K562 (cell line): ENCODE measurements at regions not wholly inside any gene's neighbourhood (a gene's known extent, or its start where the extent isn't known, plus 50 kb on each side); places are given as distances from the start of the nearest gene placed in this dataset.

Source experiments
- KLF16 ChIP-seq: IDR thresholded peaks from 2 replicates; pipeline ENCODE4 v1.6.1; 2016; ENCODE audit warnings: antibody characterized with exemption
- MYNN ChIP-seq, 2 experiments: sonication (generic); formaldehyde crosslinking in 1 of 2; IDR thresholded peaks; 2 replicates each; pipeline versions ENCODE4 v1.5.0 to v1.6.1; 2016 to 2020; ENCODE audit warnings: antibody characterized with exemption in 1 of 2, missing genetic modification reagents in 1 of 2
- RCOR1 ChIP-seq, 2 experiments: IDR thresholded peaks; 2 replicates each; pipeline ENCODE4 v1.6.1; 2012; ENCODE audit warnings: low read depth in 2 of 2, low read length in 2 of 2, borderline replicate concordance in 1 of 2, improper control_type of control experiment in 1 of 2
- SPI1 ChIP-seq: IDR thresholded peaks from 2 replicates; pipeline ENCODE4 v1.6.1; 2011; ENCODE audit warnings: low read depth, low read length, control low read depth, borderline replicate concordance
- ZC3H11A ChIP-seq: IDR thresholded peaks from 2 replicates; pipeline ENCODE4 v1.6.1; 2012; ENCODE audit warnings: low read depth, low read length, improper control_type of control experiment
- ZFP30 ChIP-seq: fragments of 250-450 bp; sonication (Bioruptor Pico); IDR thresholded peaks from 2 replicates; pipeline ENCODE4 v1.8.0; 2022; ENCODE audit warnings: moderate library complexity, mild to moderate bottlenecking, inconsistent platforms, borderline replicate concordance
- ZKSCAN8 ChIP-seq: fragments of 200-800 bp; sonication (Bioruptor generic); IDR thresholded peaks from 2 replicates; pipeline ENCODE4 v1.6.1; 2016; ENCODE audit warnings: missing genetic modification characterization, missing compliant biosample characterization
- TF ChIP-seq, protein P1 (sequence below), 3 experiments: IDR thresholded peaks in 2 of 3; conservative IDR thresholded peaks in 1 of 3; 2 replicates each; pipeline ENCODE4 v1.5.1; 2011 to 2012; ENCODE audit warnings: low read length in 3 of 3, mild to moderate bottlenecking in 3 of 3, control low read depth in 2 of 3, improper control_type of control experiment in 1 of 3, inconsistent platforms in 1 of 3, low read depth in 1 of 3, mixed read lengths in 1 of 3, moderate library complexity in 1 of 3; ENCODE audit not compliant: insufficient read depth in 2 of 3

DNA sequence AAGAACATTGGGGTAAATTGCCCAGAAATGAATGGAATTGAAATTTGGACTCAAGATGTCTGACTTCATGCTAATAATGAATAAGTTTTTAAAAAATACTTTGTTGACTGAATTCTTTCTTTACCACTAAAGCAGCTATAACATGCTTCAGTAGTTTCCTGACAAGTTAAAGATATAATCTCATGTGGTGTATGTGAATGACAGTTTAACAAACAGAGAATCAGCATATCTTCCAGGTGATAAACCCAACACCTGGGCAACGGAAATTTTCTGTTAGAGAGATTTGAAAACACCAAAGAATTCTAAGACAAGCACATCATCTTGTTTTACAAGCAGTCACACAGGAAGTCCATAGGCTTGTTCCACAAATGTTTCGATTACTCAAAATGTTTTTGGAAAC, 372.6 kb upstream of the VRK2 start:
- TF ChIP-seq KLF16 (no peak), SPI1 (no peak), MYNN (IDR thresholded peaks at IDR 0.05) (no peak), MYNN (CRISPR knock-in tag; IDR thresholded peaks at IDR 0.05) (no peak), ZKSCAN8 (CRISPR knock-in tag) (no peak), ZC3H11A (no peak), ZFP30 (CRISPR knock-in tag) (no peak), RCOR1 (IDR thresholded peaks at IDR 0.05; ENCODE audit: borderline replicate concordance in 1 of 2, low read depth in 2 of 2, low read length in 2 of 2) (no peak)
- TF ChIP-seq, protein P1, sequence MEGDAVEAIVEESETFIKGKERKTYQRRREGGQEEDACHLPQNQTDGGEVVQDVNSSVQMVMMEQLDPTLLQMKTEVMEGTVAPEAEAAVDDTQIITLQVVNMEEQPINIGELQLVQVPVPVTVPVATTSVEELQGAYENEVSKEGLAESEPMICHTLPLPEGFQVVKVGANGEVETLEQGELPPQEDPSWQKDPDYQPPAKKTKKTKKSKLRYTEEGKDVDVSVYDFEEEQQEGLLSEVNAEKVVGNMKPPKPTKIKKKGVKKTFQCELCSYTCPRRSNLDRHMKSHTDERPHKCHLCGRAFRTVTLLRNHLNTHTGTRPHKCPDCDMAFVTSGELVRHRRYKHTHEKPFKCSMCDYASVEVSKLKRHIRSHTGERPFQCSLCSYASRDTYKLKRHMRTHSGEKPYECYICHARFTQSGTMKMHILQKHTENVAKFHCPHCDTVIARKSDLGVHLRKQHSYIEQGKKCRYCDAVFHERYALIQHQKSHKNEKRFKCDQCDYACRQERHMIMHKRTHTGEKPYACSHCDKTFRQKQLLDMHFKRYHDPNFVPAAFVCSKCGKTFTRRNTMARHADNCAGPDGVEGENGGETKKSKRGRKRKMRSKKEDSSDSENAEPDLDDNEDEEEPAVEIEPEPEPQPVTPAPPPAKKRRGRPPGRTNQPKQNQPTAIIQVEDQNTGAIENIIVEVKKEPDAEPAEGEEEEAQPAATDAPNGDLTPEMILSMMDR (IDR thresholded peaks at IDR 0.05 in 2 of 3, conservative IDR thresholded peaks at IDR 0.05 in 1 of 3; ENCODE audit: insufficient read depth in 2 of 3, low read depth in 1 of 3, low read length in 3 of 3), result no peak
